HUES6 (cell line): ENCODE measurements at regions not wholly inside any gene's neighbourhood (a gene's known extent, or its start where the extent isn't known, plus 50 kb on each side); places are given as distances from the start of the nearest gene placed in this dataset.

ENCODE experiments used
- H3K27ac ChIP-seq: 2 replicates; pipeline ENCODE4 v1.7.0; 2013; ENCODE audit warnings: low read depth, mild to moderate bottlenecking, low read length, inconsistent platforms
- H3K27me3 ChIP-seq: 2 replicates; pipeline ENCODE4 v1.6.1; 2013; ENCODE audit warnings: low read length; ENCODE audit not compliant: control insufficient read depth, insufficient read depth
- H3K36me3 ChIP-seq: 2 replicates; pipeline ENCODE4 v1.6.1; 2013; ENCODE audit warnings: low read length; ENCODE audit not compliant: control insufficient read depth, insufficient read depth
- H3K4me1 ChIP-seq: 2 replicates; pipeline ENCODE4 v1.6.1; 2013; ENCODE audit warnings: low read length; ENCODE audit not compliant: control insufficient read depth, insufficient read depth
- H3K4me3 ChIP-seq: 2 replicates; pipeline ENCODE4 v1.5.1; 2013; ENCODE audit warnings: low read depth, low read length
- H3K9ac ChIP-seq: one replicate; pipeline ENCODE4 v1.6.1; 2013; ENCODE audit warnings: mild to moderate bottlenecking, low read length
- H3K9me3 ChIP-seq: 2 replicates; pipeline ENCODE4 v1.6.1; 2013; ENCODE audit warnings: low read depth, low read length; ENCODE audit not compliant: control insufficient read depth, insufficient read depth

DNA sequence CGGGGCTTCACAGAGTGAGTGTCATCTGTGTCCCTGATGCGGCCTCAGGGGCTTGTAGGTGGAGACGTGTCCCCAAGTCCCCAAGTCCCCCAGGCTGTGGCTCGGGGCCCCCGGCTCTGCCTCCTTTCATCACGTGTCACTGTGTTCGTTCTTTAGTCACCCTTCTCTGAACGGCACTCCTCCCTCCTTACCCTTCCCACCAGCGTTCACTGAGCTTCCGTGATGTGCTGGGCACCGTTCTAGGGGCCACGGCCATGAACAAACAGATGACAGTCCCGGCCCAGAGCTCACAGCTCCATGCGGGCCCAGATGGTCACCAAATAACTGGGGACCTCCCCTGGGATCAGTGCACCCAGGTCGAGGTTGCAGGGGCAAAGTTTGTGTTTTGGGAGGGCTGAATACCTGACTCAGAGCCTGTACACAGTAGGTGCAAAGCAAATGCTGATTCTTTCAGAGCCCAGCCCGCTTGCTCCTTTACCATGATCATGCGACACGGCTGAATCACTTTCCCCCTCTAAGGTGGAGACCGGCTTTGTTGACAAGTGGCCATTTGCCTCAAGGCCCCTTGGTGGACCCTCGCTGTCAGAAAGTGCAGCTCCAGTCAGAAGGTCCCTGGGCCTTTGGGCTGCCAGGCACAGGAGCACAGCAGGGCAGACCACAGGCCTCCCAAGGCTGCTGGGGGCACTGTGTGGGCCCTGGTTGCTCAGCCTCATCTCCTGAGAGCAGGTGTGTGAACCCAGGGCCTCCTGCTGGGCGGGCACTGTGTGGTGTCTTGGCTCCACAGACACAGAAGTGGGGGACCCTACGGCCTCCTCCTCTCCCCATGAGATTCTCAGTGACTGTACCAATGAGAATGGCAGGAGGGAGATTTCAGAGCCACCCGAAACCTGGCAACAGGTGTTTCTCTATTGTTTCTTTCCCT is 592.5 kb downstream of the PTPRU start:
- H3K9me3 ChIP-seq, result no peaks in the 10 kb centered on the region
- no peaks in the 10 kb centered on the region for H3K4me1 ChIP-seq
- no peaks in the 10 kb centered on the region for H3K36me3 ChIP-seq
- no peak overlapping the region for H3K27ac ChIP-seq
- no peak overlapping the region for H3K9ac ChIP-seq
- no peak overlapping the region for H3K4me3 ChIP-seq
- 0 out of 2 replicates have a peak, but pooled peaks cover 4% of the 10 kb centered on the region for H3K27me3 ChIP-seq

DNA sequence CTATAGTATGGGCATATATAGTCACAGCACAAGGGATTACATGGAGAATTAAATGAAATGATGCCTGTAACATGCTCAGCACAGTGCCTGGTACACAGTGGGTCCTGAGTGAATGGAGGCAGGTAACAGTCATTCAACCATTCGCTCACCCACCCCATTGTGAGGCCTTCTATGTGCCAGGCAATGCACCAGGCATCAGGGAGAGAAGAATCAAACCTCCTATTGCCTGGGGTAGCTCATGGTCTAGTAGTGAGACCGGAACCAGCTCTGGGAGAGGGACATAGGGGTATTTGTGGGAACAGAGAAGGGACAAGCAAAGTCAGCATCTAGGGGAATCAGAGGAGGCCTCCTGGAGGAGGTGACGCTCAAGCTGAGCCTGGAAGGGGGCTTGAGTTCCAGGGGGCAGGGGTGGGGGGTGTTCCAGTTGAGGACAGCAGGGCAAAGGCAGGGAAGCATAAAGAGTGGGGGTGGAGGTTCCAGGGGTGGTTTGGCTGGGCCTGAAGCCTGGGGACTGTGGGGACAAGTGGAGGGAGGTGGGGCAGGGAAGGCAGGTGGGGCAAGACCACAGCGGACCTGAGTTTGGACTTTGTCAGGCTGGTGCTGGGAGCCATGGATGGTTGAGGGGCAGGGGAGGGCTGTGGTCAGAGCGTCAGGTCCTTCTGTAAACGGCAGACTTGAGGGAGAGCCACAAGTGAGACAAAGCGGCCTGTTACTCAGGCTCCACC is 591.6 kb downstream of the PTPRU start:
- Histone ChIP-seq H3K4me1 (no peaks in the 10 kb centered on the region), H3K9ac (no peak overlapping the region), H3K4me3 (no peak overlapping the region), H3K27me3 (0 out of 2 replicates have a peak, but pooled peaks cover 4% of the 10 kb centered on the region), H3K9me3 (no peaks in the 10 kb centered on the region), H3K36me3 (no peaks in the 10 kb centered on the region), H3K27ac (no peak overlapping the region)

DNA sequence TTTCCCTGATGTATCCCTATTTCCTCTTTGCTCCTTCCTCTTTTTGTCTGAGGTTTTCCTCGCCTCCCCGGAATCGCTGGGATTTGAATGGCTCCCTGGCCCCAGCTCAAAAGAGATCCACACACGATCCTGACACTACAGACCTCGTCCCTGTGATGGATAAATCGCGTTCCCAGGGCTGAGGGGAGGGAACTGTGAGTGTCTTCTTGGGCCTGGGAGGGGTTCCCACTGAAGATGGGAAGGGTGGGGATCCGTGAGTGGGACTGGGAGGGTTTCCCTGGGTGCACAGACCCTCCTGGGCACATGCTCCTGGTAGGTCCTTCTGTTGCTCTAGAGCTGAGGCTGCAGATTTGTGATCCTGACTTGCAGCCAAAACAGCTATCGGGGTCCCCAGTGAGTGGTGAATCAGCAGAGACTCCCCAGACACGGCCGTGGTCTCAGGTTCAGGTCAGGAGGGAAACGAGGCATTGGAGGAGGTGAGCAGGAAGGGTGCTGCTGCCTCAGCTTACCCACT is 591.0 kb downstream of the PTPRU start:
- H3K27ac ChIP-seq, result no peak overlapping the region
- H3K4me1 ChIP-seq, result no peaks in the 10 kb centered on the region
- H3K27me3 ChIP-seq, result 0 out of 2 replicates have a peak, but pooled peaks cover 4% of the 10 kb centered on the region
- H3K9ac ChIP-seq, result no peak overlapping the region
- no peaks in the 10 kb centered on the region for H3K9me3 ChIP-seq
- H3K4me3 ChIP-seq, result no peak overlapping the region
- H3K36me3 ChIP-seq, result no peaks in the 10 kb centered on the region

DNA sequence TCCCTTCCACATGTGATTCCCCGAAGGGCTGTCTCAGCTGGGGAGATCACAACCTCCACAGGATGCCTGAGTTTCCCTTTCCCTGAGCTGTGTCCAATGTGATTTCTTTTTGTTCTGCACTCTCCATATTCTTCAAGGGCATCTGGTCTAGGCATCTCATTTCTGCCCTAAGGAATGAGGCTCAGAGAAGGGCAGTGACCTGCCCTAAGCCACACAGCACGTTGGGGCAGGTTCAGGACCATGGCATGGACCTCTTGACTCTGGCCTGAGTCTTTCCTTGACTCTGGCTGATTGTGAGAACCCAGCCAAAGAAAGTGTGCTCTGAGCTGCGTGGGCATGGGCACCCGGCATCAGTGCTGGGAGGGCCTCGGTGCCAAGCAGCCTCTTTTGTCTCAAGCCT is 590.3 kb downstream of the PTPRU start:
- Histone ChIP-seq H3K27me3 (0 out of 2 replicates have a peak, but pooled peaks cover 4% of the 10 kb centered on the region), H3K36me3 (no peaks in the 10 kb centered on the region), H3K4me3 (no peak overlapping the region), H3K9me3 (no peaks in the 10 kb centered on the region), H3K27ac (no peak overlapping the region), H3K4me1 (no peaks in the 10 kb centered on the region), H3K9ac (no peak overlapping the region)

DNA sequence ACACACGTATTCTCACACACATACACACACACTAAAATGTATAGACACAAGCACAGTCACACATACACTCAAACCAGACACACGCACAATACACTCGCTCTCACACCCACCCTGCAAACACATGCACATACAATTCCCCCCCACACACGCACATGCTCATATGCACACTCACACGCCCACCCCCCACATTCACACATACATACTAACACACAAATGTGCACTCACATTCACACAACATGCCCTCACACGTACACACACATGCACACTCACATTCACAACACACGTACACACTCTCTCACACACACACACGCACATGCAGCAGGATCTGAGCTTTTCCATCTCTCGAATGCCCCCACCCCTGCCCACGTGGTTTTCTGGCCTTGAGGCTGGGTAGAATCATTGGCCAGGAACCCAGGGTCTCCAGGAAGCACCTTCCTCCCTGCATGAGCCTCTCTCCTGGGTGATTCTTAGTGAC is 589.7 kb downstream of the PTPRU start:
- H3K9ac ChIP-seq, result no peak overlapping the region
- H3K36me3 ChIP-seq, result no peaks in the 10 kb centered on the region
- no peak overlapping the region for H3K4me3 ChIP-seq
- H3K27ac ChIP-seq, result no peak overlapping the region
- 0 out of 2 replicates have a peak, but pooled peaks cover 4% of the 10 kb centered on the region for H3K27me3 ChIP-seq
- H3K4me1 ChIP-seq, result no peaks in the 10 kb centered on the region
- H3K9me3 ChIP-seq, result no peaks in the 10 kb centered on the region

DNA sequence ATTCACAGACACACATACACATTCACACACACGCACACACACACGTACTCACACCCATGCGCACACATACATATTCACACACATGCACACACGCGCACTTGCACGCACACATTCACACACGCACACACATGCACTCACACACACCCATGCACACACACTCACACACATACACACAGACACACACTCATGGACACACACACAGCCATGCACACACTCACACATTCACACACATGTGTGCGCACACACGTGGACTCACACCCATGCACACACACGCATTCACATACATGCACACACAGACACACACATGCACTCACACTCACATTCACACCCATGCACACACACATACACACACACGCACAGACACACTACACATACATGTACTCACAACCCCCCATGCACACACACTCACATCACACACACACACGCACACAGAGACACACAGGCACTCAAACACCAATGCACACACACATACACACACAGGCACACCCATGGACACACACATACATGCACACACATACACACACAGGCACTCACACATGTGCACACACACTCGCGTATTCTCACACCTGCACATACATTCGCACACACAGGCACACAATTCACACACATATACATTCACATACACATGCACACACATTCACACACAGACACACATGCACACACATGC is 589.1 kb downstream of the PTPRU start:
- Histone ChIP-seq H3K27me3 (0 out of 2 replicates have a peak, but pooled peaks cover 4% of the 10 kb centered on the region), H3K36me3 (no peaks in the 10 kb centered on the region), H3K9me3 (no peaks in the 10 kb centered on the region)

DNA sequence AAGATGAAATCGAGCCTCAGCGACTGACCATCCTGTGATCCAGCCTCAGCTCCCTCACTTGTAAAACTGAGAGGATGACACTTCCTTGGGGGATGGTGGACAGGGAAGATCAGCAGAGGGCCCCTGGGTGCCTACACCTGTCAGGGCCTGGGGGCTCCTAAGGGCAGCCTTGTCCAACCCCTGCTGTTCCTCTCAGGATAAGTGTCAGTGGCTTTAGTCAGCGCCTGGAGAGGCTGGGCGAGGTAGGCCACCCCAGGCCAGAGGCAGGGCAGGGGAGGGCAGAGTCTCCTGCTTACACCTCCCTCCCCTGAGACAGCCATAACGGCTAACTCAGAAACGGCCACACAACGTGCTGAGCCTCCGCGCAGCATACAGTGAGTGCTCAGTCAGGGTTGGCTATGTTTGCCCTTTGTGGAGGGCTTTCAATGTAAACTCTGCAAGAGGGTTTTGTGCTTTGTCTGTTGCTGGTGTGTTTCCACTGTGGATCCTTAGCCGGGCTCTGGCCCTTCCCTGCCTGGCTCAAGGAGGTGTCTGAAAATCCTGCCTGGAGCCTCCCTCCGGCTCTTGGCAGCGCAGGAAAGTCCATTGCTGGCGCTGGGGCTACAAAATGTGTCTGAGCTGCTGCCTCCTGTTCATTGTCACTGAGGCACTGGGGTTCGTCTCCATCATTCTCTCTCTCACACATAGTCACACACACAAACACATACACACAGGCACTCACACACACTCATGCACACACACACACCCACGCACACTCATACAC is 588.4 kb downstream of the PTPRU start:
- H3K27ac ChIP-seq, result no peak overlapping the region
- H3K27me3 ChIP-seq, result 0 out of 2 replicates have a peak, but pooled peaks cover 2% of the 10 kb centered on the region
- no peaks in the 10 kb centered on the region for H3K36me3 ChIP-seq
- H3K9ac ChIP-seq, result no peak overlapping the region
- H3K9me3 ChIP-seq, result no peaks in the 10 kb centered on the region
- no peaks in the 10 kb centered on the region for H3K4me1 ChIP-seq
- no peak overlapping the region for H3K4me3 ChIP-seq

More for the DNA sequence above, 589.1 kb downstream of the PTPRU start:
- no peak overlapping the region for H3K27ac ChIP-seq
- H3K9ac ChIP-seq, result no peak overlapping the region
- no peaks in the 10 kb centered on the region for H3K4me1 ChIP-seq
- H3K4me3 ChIP-seq, result no peak overlapping the region

DNA sequence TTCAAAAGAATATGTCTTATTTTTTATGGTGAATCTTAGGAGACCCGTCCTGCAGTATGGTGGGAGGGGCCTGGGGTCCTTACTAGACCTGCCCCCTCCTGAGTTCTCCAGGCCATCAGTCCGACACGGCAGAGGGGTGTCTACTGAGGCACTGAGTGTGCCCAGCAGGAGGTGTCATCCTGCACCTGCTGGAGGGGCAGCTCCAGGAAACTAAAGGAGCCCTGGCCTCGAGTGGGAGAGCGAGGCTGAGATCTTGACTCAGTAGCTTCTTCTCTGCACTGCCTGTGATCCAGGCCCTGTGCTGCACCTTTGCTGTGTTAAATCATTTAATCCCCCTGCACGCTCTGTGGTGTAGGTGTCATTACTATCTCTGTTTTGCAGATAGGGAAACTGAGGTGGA is 587.7 kb downstream of the PTPRU start:
- H3K9me3 ChIP-seq, result no peaks in the 10 kb centered on the region
- H3K9ac ChIP-seq, result no peak overlapping the region
- no peaks in the 10 kb centered on the region for H3K4me1 ChIP-seq
- no peak overlapping the region for H3K27ac ChIP-seq
- no peaks in the 10 kb centered on the region for H3K27me3 ChIP-seq
- H3K36me3 ChIP-seq, result no peaks in the 10 kb centered on the region
- no peak overlapping the region for H3K4me3 ChIP-seq

DNA sequence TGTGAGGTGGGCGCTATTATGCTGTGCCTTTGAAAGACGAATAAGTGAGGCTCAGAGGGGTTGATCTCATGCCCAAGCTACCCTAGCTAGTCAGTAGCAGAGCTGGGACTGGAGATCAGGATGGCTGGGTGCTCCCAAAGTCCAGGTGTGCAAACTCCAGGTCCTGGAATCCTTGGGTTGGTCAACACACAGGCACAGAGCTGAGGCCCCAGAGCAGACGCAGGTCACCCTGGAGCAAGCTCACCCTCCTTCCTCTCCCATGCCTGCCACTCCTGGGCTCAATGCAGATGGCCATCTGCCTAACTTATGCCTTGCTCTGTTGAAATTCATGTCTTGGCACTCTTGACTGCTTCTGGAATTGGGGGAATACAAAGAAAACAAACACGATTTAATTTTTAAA is 587.2 kb downstream of the PTPRU start:
- H3K27me3 ChIP-seq, result no peaks in the 10 kb centered on the region
- H3K4me3 ChIP-seq, result no peak overlapping the region
- H3K27ac ChIP-seq, result no peak overlapping the region
- no peak overlapping the region for H3K9ac ChIP-seq
- H3K9me3 ChIP-seq, result no peaks in the 10 kb centered on the region
- H3K4me1 ChIP-seq, result no peaks in the 10 kb centered on the region
- H3K36me3 ChIP-seq, result no peaks in the 10 kb centered on the region

DNA sequence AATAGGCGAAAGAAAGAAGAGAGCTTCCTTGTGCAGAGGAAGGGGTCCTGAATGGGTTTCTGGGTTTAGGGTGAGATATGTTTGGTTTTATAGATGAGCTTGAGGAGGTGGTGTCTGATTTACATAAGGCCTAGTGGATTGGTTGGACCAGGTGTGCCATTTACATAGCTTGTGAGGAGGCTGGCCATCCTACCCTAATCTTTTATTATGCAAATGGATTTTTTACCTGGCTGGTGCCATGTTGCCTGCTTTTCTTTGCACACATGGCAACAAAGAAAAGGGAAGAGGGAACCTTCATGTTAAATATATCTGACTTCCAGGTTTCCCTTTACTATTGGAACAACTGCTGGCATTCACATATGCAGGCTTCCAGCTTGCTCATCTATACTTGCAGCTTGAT is 585.3 kb downstream of the PTPRU start:
- Histone ChIP-seq H3K4me1 (no peaks in the 10 kb centered on the region), H3K27me3 (no peaks in the 10 kb centered on the region), H3K27ac (no peak overlapping the region), H3K4me3 (no peak overlapping the region), H3K36me3 (no peaks in the 10 kb centered on the region), H3K9me3 (no peaks in the 10 kb centered on the region), H3K9ac (no peak overlapping the region)
